Tibial nerve (tissue), 4 donors: ENCODE measurements at regions not wholly inside any gene's neighbourhood (a gene's known extent, or its start where the extent isn't known, plus 50 kb on each side); places are given as distances from the start of the nearest gene placed in this dataset.

Experiments
- DNase-seq, 2 donors: peaks; one replicate each; pipeline ENCODE4 v3.0.0-alpha.2; 2019; ENCODE audit warnings: low spot score in 2 of 2
- H3K27ac ChIP-seq, 4 donors: fragments of 200-600 bp; sonication (generic) in 3 of 4; one replicate each; pipeline ENCODE4 v1.5.1; 2017 to 2019; ENCODE audit warnings: mild to moderate bottlenecking in 1 of 4
- H3K27me3 ChIP-seq, 2 donors: fragments of 200-600 bp; sonication (generic) in 1 of 2; one replicate each; pipeline versions ENCODE4 v1.5.1 to v1.6.0; 2017 to 2019
- H3K36me3 ChIP-seq, 3 donors: fragments of 200-600 bp; sonication (generic); one replicate each; pipeline ENCODE4 v1.5.1; 2018 to 2019
- H3K4me1 ChIP-seq, 4 donors: fragments of 200-600 bp; sonication (generic) in 3 of 4; one replicate each; pipeline ENCODE4 v1.5.1; 2017 to 2019
- H3K4me3 ChIP-seq, 4 donors: fragments of 200-600 bp; sonication (generic) in 3 of 4; one replicate each; pipeline ENCODE4 v1.5.1; 2017 to 2019; ENCODE audit warnings: mild to moderate bottlenecking in 1 of 4, moderate library complexity in 1 of 4
- H3K9me3 ChIP-seq, 4 donors: fragments of 200-600 bp; sonication (generic) in 3 of 4; one replicate each; pipeline ENCODE4 v1.5.1; 2017 to 2019
- EP300 ChIP-seq, 2 donors: sonication (generic); formaldehyde crosslinking; IDR thresholded peaks; one replicate each; pipeline ENCODE4 v1.6.1; 2017; ENCODE audit warnings: antibody characterized with exemption in 2 of 2, mild to moderate bottlenecking in 1 of 2
- POLR2A ChIP-seq, 2 donors: fragments of 450-650 bp; IDR thresholded peaks; one replicate each; pipeline ENCODE4 v1.6.1; 2017; ENCODE audit warnings: antibody characterized with exemption in 2 of 2, mild to moderate bottlenecking in 2 of 2, moderate library complexity in 2 of 2
- WGBS, 2 donors: methylation state at CpG; one replicate each; pipeline ENCODE4 v1.1.5; 2018; 5-methylcytosine and 5-hydroxymethylcytosine counted together
- TF ChIP-seq, protein P1 (sequence below), 5 experiments: fragments of 200-600 bp in 3 of 5; fragments of 450-650 bp in 2 of 5; sonication (generic) in 3 of 5; IDR thresholded peaks; one replicate each; pipeline ENCODE4 v1.5.1; 2016 to 2019; ENCODE audit warnings: antibody characterized with exemption in 5 of 5, mild to moderate bottlenecking in 3 of 5, moderate library complexity in 2 of 5

DNA sequence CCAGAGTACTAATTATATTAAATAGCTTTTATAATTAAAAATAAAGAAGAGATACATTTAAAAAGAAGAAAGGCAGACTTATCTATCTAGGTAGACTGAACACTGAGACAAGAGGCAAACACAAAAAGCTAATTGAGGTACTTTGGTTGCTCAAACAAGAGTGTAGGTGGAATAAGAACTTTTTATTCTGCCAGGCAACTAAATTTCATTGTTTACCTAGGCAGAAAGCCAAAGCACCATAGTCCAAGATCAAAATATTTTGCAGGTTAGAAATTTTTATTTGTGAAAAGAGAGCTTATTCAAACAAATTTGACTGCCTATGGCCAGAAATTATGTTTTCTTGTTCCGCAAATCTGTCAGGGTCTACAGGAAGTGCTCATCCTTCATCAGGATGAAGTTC lies 499.6 kb upstream of the GBE1 start:
- 92 to 97% methylated on average over 1 of the region's 1 CpG for WGBS, 2 donors
- Histone ChIP-seq H3K27me3 (no peaks in the 10 kb centered on the region), H3K36me3 (no peaks in the 10 kb centered on the region), H3K9me3 (no peaks in the 10 kb centered on the region), H3K27ac (no peak overlapping the region), H3K4me1 (no peaks in the 10 kb centered on the region), H3K4me3 (no peak overlapping the region)
- DNase-seq: no peak
- TF ChIP-seq, protein P1, sequence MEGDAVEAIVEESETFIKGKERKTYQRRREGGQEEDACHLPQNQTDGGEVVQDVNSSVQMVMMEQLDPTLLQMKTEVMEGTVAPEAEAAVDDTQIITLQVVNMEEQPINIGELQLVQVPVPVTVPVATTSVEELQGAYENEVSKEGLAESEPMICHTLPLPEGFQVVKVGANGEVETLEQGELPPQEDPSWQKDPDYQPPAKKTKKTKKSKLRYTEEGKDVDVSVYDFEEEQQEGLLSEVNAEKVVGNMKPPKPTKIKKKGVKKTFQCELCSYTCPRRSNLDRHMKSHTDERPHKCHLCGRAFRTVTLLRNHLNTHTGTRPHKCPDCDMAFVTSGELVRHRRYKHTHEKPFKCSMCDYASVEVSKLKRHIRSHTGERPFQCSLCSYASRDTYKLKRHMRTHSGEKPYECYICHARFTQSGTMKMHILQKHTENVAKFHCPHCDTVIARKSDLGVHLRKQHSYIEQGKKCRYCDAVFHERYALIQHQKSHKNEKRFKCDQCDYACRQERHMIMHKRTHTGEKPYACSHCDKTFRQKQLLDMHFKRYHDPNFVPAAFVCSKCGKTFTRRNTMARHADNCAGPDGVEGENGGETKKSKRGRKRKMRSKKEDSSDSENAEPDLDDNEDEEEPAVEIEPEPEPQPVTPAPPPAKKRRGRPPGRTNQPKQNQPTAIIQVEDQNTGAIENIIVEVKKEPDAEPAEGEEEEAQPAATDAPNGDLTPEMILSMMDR (IDR thresholded peaks at IDR 0.05): no peak

DNA sequence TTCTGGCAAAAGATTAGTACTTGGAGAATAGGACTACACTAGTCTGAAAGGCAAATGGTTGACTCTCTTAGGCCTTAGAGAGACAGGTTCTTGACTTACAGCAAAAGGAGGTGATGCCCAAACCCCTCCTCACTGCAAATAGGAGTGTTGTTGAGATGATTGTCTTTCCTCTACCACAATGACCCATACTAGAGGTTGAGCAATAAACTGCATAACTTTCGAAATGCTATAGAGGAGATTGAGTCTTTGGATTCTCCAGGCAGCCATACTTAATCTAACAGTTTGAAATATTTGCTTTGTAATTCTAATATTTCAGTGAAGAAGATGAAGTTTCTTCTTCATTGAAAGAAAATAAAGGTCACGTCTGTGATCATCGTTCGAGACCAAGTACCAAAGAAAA lies 498.5 kb upstream of the GBE1 start:
- 94 to 96% methylated on average over 4 of the region's 4 CpGs for WGBS, 2 donors
- H3K27me3 ChIP-seq: no peaks in the 10 kb centered on the region
- TF ChIP-seq, protein P1 (IDR thresholded peaks at IDR 0.05): no peak

DNA sequence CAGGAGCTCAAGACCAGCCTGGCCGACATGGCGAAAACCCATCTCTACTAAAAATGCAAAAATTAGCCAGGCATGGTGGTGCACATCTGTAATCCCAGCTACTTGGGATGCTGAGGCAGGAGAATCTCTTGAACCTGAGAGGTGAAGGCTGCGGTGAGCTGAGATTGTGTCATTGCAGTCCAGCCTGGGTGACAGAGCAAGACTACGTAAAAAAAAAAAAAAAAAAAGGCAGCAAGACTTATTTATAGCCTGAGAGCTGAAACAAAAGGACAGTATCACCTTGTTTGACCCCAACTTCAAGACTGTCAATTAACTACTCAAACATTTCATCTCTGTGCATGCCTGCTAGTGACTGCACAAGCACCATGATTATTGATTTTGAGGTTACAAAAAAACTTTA lies 478.9 kb upstream of the GBE1 start:
- WGBS, 2 donors: 78 to 92% methylated on average over 4 of the region's 4 CpGs

More for the DNA sequence above, 498.5 kb upstream of the GBE1 start:
- DNase-seq: no peak
- H3K27ac ChIP-seq: no peak overlapping the region
- H3K36me3 ChIP-seq: no peaks in the 10 kb centered on the region
- H3K9me3 ChIP-seq: no peaks in the 10 kb centered on the region
- no peak overlapping the region for H3K4me3 ChIP-seq
- no peaks in the 10 kb centered on the region for H3K4me1 ChIP-seq

DNA sequence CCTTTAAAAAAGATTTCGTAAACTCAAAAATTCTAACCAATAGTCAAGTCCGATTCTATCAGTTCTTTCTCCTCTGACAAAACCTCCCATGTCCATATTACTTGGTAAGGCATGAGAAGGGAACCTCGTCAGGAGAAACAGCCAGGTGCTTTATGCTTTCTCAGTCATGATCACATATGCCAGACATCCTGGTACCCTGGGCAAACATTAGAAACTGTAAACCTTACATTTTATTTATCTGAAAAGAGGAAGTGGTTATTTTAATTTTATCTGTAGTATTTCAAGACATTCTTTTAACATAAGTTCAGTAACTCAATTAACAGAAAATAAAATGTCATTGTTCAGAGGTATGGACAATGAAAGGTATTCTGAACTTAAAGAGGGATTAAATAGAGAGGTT lies 474.8 kb upstream of the GBE1 start:
- Histone ChIP-seq H3K9me3 (no peaks in the 10 kb centered on the region), H3K4me3 (no peak overlapping the region), H3K36me3 (no peaks in the 10 kb centered on the region), H3K4me1 (no peaks in the 10 kb centered on the region), H3K27ac (no peak overlapping the region), H3K27me3 (no peaks in the 10 kb centered on the region)
- WGBS, 2 donors: 84 to 85% methylated on average over 3 of the region's 3 CpGs
- DNase-seq: no peak
- TF ChIP-seq EP300 (IDR thresholded peaks at IDR 0.05) (no peak), POLR2A (IDR thresholded peaks at IDR 0.05) (no peak)
- TF ChIP-seq, protein P1 (IDR thresholded peaks at IDR 0.05): no peak

More for the DNA sequence above, 478.9 kb upstream of the GBE1 start:
- Histone ChIP-seq H3K27ac (no peak overlapping the region), H3K27me3 (no peaks in the 10 kb centered on the region), H3K36me3 (no peaks in the 10 kb centered on the region), H3K4me1 (no peaks in the 10 kb centered on the region), H3K9me3 (no peaks in the 10 kb centered on the region), H3K4me3 (no peak overlapping the region)
- DNase-seq: no peak
- TF ChIP-seq EP300 (IDR thresholded peaks at IDR 0.05) (no peak), POLR2A (IDR thresholded peaks at IDR 0.05) (no peak)
- TF ChIP-seq, protein P1 (IDR thresholded peaks at IDR 0.05): no peak

DNA sequence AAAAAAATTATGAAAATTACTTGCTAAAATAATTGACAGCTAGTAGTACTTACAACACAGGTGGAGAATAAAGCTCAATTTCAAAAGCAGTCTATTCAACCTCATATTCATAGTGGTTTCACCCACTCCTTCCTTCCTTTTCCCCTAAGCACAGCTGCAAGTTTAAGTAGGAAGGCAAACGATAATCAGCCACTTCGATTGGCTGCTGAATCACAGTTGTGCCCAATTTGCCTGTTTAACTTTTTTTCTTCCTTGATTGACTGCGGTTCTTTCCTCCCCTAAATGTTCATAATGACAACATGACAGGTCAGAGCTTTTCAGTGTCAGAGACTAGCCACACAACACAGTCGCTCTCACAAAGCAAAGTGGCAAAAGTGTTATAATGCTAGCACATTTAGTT lies 468.0 kb upstream of the GBE1 start:
- Histone ChIP-seq H3K27me3 (no peaks in the 10 kb centered on the region), H3K27ac (no peak overlapping the region), H3K4me1 (no peaks in the 10 kb centered on the region), H3K36me3 (no peaks in the 10 kb centered on the region), H3K9me3 (peaks cover 0 to 10% (median 0%) of the 10 kb centered on the region in 4 donors), H3K4me3 (no peak overlapping the region)
- WGBS, 2 donors: 40 to 47% methylated on average over 4 of the region's 4 CpGs
- TF ChIP-seq, protein P1 (IDR thresholded peaks at IDR 0.05): no peak
- TF ChIP-seq POLR2A (IDR thresholded peaks at IDR 0.05): no peak
- TF ChIP-seq EP300 (IDR thresholded peaks at IDR 0.05): no peak
- no peak for DNase-seq
